ENCODE measurements at regions not wholly inside any gene's neighbourhood (a gene's known extent, or its start where the extent isn't known, plus 50 kb on each side); places are given as distances from the start of the nearest gene placed in this dataset.

- intact Hi-C loops (cut with DNase I; ENCODE audit: low total_unique reads), result no loop called here
- DNase-seq (no peak), ATAC-seq (no peak)
- no peaks in the 10 kb centered on the region for H3K27me3 ChIP-seq
- H3K36me3 ChIP-seq, result no peaks in the 10 kb centered on the region
- H3K4me1 ChIP-seq, result peaks cover 0 to 4% of the 10 kb centered on the region in 2 donors
- no peak overlapping the region for H3K4me3 ChIP-seq
- no peaks in the 10 kb centered on the region for H3K9me3 ChIP-seq
- TF ChIP-seq POLR2A (IDR thresholded peaks at IDR 0.05), result no peak
- TF ChIP-seq CTCF (IDR thresholded peaks at IDR 0.05 in 4 of 5, conservative IDR thresholded peaks at IDR 0.05 in 1 of 5), result no peak
- in situ Hi-C loops (cut with MboI; ENCODE audit: low sequenced_read_pairs in 4 of 4), result no loop called here
- H3K27ac ChIP-seq, result no peak overlapping the region
These were observed 157.5 kb upstream of the RGMA start for GRCh38 chr15:93246266-93247242.

GRCh38 chr15:93245661-93246042 is 156.6 kb upstream of the RGMA start:
- Histone ChIP-seq H3K4me3 (no peak overlapping the region), H3K27me3 (no peaks in the 10 kb centered on the region), H3K4me1 (peaks cover 0 to under 1% of the 10 kb centered on the region in 2 donors), H3K9me3 (no peaks in the 10 kb centered on the region), H3K27ac (no peak overlapping the region), H3K36me3 (no peaks in the 10 kb centered on the region)
- ATAC-seq (peak in 1 of 2 donors; percentile 59), DNase-seq (no peak)
- no peak for TF ChIP-seq CTCF (IDR thresholded peaks at IDR 0.05 in 4 of 5, conservative IDR thresholded peaks at IDR 0.05 in 1 of 5)
- in situ Hi-C loops (cut with MboI; ENCODE audit: low sequenced_read_pairs in 4 of 4), result no loop called here
- intact Hi-C loops (cut with DNase I; ENCODE audit: low total_unique reads), result no loop called here

- Histone ChIP-seq H3K27ac (no peak overlapping the region), H3K9me3 (no peaks in the 10 kb centered on the region), H3K36me3 (no peaks in the 10 kb centered on the region), H3K4me3 (no peak overlapping the region), H3K4me1 (no peaks in the 10 kb centered on the region), H3K27me3 (no peaks in the 10 kb centered on the region)
- intact Hi-C loops (cut with DNase I; ENCODE audit: low total_unique reads), result no loop called here
- DNase-seq (no peak), ATAC-seq (no peak)
- in situ Hi-C loops (cut with MboI; ENCODE audit: low sequenced_read_pairs in 4 of 4), result no loop called here
- TF ChIP-seq POLR2A (IDR thresholded peaks at IDR 0.05) (no peak), CTCF (IDR thresholded peaks at IDR 0.05 in 4 of 5, conservative IDR thresholded peaks at IDR 0.05 in 1 of 5) (no peak)
These were observed 156.0 kb upstream of the RGMA start for GRCh38 chr15:93244696-93245660.

- in situ Hi-C loops (cut with MboI; ENCODE audit: low sequenced_read_pairs in 4 of 4) (no loop called here), intact Hi-C loops (cut with DNase I; ENCODE audit: low total_unique reads) (no loop called here)
- H3K36me3 ChIP-seq, result no peaks in the 10 kb centered on the region
- TF ChIP-seq CTCF (IDR thresholded peaks at IDR 0.05 in 4 of 5, conservative IDR thresholded peaks at IDR 0.05 in 1 of 5) (no peak), POLR2A (IDR thresholded peaks at IDR 0.05) (no peak)
- ATAC-seq (no peak), DNase-seq (no peak)
- H3K4me1 ChIP-seq, result no peaks in the 10 kb centered on the region
- no peaks in the 10 kb centered on the region for H3K27me3 ChIP-seq
- no peak overlapping the region for H3K4me3 ChIP-seq
- H3K27ac ChIP-seq, result no peak overlapping the region
- no peaks in the 10 kb centered on the region for H3K9me3 ChIP-seq
These were observed 154.6 kb upstream of the RGMA start for GRCh38 chr15:93243573-93243972.

Measured in gastrocnemius medialis (tissue), 4 donors.